ENCODE measurements at regions not wholly inside any gene's neighbourhood (a gene's known extent, or its start where the extent isn't known, plus 50 kb on each side); places are given as distances from the start of the nearest gene placed in this dataset.
"Not testable (repeated sequence)": the region's sequence is repeated elsewhere in the genome, so short reads cannot be mapped to it uniquely, and the experiment has no call there.

DNA sequence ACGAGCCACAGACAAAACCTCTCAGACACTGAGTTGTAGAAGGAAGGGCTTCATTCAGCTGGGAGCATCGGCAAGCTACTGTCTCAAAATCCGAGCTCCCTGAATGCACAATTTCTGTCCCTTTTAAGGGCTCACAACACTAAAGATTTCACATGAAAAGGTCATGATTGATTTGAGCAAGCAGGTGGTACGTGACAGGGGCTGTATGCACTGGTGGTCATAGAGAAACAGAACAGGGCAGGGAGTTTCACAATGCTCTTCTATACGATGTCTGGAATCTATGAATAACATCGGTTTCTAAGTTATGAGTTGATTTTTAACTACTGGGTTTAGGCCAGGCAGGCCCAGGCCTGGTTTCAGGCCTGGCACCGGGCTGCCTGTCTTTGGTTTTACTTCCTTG lies 124.3 kb upstream of the CCNG1 start:
- TF ChIP-seq, protein P1, sequence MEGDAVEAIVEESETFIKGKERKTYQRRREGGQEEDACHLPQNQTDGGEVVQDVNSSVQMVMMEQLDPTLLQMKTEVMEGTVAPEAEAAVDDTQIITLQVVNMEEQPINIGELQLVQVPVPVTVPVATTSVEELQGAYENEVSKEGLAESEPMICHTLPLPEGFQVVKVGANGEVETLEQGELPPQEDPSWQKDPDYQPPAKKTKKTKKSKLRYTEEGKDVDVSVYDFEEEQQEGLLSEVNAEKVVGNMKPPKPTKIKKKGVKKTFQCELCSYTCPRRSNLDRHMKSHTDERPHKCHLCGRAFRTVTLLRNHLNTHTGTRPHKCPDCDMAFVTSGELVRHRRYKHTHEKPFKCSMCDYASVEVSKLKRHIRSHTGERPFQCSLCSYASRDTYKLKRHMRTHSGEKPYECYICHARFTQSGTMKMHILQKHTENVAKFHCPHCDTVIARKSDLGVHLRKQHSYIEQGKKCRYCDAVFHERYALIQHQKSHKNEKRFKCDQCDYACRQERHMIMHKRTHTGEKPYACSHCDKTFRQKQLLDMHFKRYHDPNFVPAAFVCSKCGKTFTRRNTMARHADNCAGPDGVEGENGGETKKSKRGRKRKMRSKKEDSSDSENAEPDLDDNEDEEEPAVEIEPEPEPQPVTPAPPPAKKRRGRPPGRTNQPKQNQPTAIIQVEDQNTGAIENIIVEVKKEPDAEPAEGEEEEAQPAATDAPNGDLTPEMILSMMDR (IDR thresholded peaks at IDR 0.05; ENCODE audit: low read length), result not testable (repeated sequence)
- TF ChIP-seq EZH2 (IDR thresholded peaks at IDR 0.05; ENCODE audit: borderline replicate concordance, low read length), result not testable (repeated sequence)

Measured in OCI-LY1 (cell line).